Loucy (cell line): ENCODE measurements at regions not wholly inside any gene's neighbourhood (a gene's known extent, or its start where the extent isn't known, plus 50 kb on each side); places are given as distances from the start of the nearest gene placed in this dataset.

ENCODE experiments used
- H2AFZ ChIP-seq: fragments of 200-600 bp; sonication (generic); 2 replicates; pipeline ENCODE4 v1.6.0; 2016; ENCODE audit warnings: antibody characterized with exemption, mild to moderate bottlenecking, low read length, moderate library complexity
- H3F3A ChIP-seq: fragments of 200-600 bp; 2 replicates; pipeline ENCODE4 v1.6.0; 2016; ENCODE audit warnings: antibody characterized with exemption, low read depth, mild to moderate bottlenecking
- H3K27me3 ChIP-seq: fragments of 200-600 bp; sonication (generic); 2 replicates; pipeline ENCODE4 v1.6.1; 2014; ENCODE audit warnings: low read length, mild to moderate bottlenecking; ENCODE audit not compliant: insufficient read depth, poor library complexity, severe bottlenecking
- H3K36me3 ChIP-seq: fragments of 200-600 bp; sonication (generic); 2 replicates; pipeline ENCODE4 v1.6.1; 2016; ENCODE audit warnings: low read length; ENCODE audit not compliant: insufficient read depth
- H3K4me1 ChIP-seq: fragments of 200-600 bp; sonication (generic); 2 replicates; pipeline ENCODE4 v1.5.1; 2014; ENCODE audit warnings: low read length, mild to moderate bottlenecking; ENCODE audit not compliant: insufficient read depth, poor library complexity, severe bottlenecking
- H3K4me2 ChIP-seq: fragments of 200-600 bp; sonication (generic); 2 replicates; pipeline ENCODE4 v1.6.0; 2014; ENCODE audit warnings: antibody characterized with exemption, low read length, low read depth, mild to moderate bottlenecking; ENCODE audit not compliant: poor library complexity, severe bottlenecking
- H3K4me3 ChIP-seq: fragments of 200-600 bp; sonication (generic); 2 replicates; pipeline ENCODE4 v1.5.1; 2014; ENCODE audit warnings: low read length, mild to moderate bottlenecking, mixed read lengths; ENCODE audit not compliant: poor library complexity, severe bottlenecking
- H3K79me2 ChIP-seq: fragments of 200-600 bp; sonication (generic); 2 replicates; pipeline ENCODE4 v1.6.1; 2014; ENCODE audit warnings: low read length; ENCODE audit not compliant: insufficient read depth
- H3K9ac ChIP-seq: fragments of 200-600 bp; sonication (generic); 2 replicates; pipeline ENCODE4 v1.6.0; 2014; ENCODE audit warnings: mild to moderate bottlenecking, low read depth, low read length, moderate library complexity; ENCODE audit not compliant: poor library complexity, severe bottlenecking
- H3K9me2 ChIP-seq: fragments of 200-600 bp; sonication (generic); replicated peaks from 2 replicates; pipeline ENCODE4 v1.6.1; 2016; ENCODE audit warnings: low read depth, low read length, mixed read lengths
- H3K9me3 ChIP-seq: fragments of 200-600 bp; sonication (generic); 2 replicates; pipeline ENCODE4 v1.6.1; 2014; ENCODE audit warnings: mild to moderate bottlenecking, antibody characterized with exemption, low read length, low read depth; ENCODE audit not compliant: insufficient read depth
- H4K20me1 ChIP-seq: fragments of 200-600 bp; sonication (generic); 2 replicates; pipeline ENCODE4 v1.6.0; 2014; ENCODE audit warnings: antibody characterized with exemption, low read length, mild to moderate bottlenecking; ENCODE audit not compliant: insufficient read depth, poor library complexity, severe bottlenecking
- CTCF ChIP-seq: fragments of 200-600 bp; sonication (generic); conservative IDR thresholded peaks from 2 replicates; pipeline ENCODE4 v1.5.1; 2014; ENCODE audit warnings: mild to moderate bottlenecking, antibody characterized with exemption, low read length
- EZH2phosphoT487 ChIP-seq: fragments of 200-600 bp; IDR thresholded peaks from 2 replicates; pipeline ENCODE4 v1.6.1; 2018; ENCODE audit warnings: antibody characterized with exemption, mild to moderate bottlenecking, moderate library complexity, borderline replicate concordance

- Histone ChIP-seq H2AFZ (no peak overlapping the region), H3K4me3 (no peak overlapping the region), H3K9me3 (peaks cover 3% of the 10 kb centered on the region; the same call in 1 of the 2 replicates), H3K79me2 (no peaks in the 10 kb centered on the region), H3K9ac (no peak overlapping the region), H3K27me3 (no peaks in the 10 kb centered on the region), H4K20me1 (no peaks in the 10 kb centered on the region), H3K4me2 (no peak overlapping the region), H3K36me3 (no peaks in the 10 kb centered on the region), H3K4me1 (peaks cover 10% of the 10 kb centered on the region), H3F3A (no peaks in the 10 kb centered on the region), H3K9me2 (no peaks in the 10 kb centered on the region)
- TF ChIP-seq CTCF (no peak), EZH2phosphoT487 (no peak)
Measured at GRCh38 chr9:13534006-13534405, 254.5 kb upstream of the MPDZ start.

- Histone ChIP-seq H3K9ac (no peak overlapping the region), H3K9me3 (peaks cover 3% of the 10 kb centered on the region; the same call in 1 of the 2 replicates), H3K9me2 (no peaks in the 10 kb centered on the region), H3K4me3 (no peak overlapping the region), H3K36me3 (no peaks in the 10 kb centered on the region), H4K20me1 (no peaks in the 10 kb centered on the region), H3K4me2 (no peak overlapping the region), H3K79me2 (no peaks in the 10 kb centered on the region), H2AFZ (no peak overlapping the region), H3F3A (no peaks in the 10 kb centered on the region), H3K4me1 (peaks cover 10% of the 10 kb centered on the region), H3K27me3 (no peaks in the 10 kb centered on the region)
- TF ChIP-seq CTCF (no peak), EZH2phosphoT487 (no peak)
Measured at GRCh38 chr9:13532407-13532806, 252.9 kb upstream of the MPDZ start.

- Histone ChIP-seq H3K4me3 (no peak overlapping the region), H3K4me1 (peaks cover 13% of the 10 kb centered on the region), H3K9me3 (peaks cover 3% of the 10 kb centered on the region; the same call in 1 of the 2 replicates), H3K9me2 (no peaks in the 10 kb centered on the region), H3K4me2 (peak overlapping the region; percentile 22), H4K20me1 (no peaks in the 10 kb centered on the region), H3K36me3 (no peaks in the 10 kb centered on the region), H3K79me2 (no peaks in the 10 kb centered on the region), H2AFZ (no peak overlapping the region), H3F3A (no peaks in the 10 kb centered on the region), H3K27me3 (no peaks in the 10 kb centered on the region), H3K9ac (no peak overlapping the region)
- TF ChIP-seq EZH2phosphoT487 (no peak), CTCF (no peak)
Measured at GRCh38 chr9:13529321-13530104, 250.0 kb upstream of the MPDZ start.
